ENCODE measurements at regions not wholly inside any gene's neighbourhood (a gene's known extent, or its start where the extent isn't known, plus 50 kb on each side); places are given as distances from the start of the nearest gene placed in this dataset.

- no peaks in the 10 kb centered on the region for H3K27me3 Mint-ChIP-seq (ENCODE audit: unreplicated experiment)
- TF ChIP-seq, protein P1, sequence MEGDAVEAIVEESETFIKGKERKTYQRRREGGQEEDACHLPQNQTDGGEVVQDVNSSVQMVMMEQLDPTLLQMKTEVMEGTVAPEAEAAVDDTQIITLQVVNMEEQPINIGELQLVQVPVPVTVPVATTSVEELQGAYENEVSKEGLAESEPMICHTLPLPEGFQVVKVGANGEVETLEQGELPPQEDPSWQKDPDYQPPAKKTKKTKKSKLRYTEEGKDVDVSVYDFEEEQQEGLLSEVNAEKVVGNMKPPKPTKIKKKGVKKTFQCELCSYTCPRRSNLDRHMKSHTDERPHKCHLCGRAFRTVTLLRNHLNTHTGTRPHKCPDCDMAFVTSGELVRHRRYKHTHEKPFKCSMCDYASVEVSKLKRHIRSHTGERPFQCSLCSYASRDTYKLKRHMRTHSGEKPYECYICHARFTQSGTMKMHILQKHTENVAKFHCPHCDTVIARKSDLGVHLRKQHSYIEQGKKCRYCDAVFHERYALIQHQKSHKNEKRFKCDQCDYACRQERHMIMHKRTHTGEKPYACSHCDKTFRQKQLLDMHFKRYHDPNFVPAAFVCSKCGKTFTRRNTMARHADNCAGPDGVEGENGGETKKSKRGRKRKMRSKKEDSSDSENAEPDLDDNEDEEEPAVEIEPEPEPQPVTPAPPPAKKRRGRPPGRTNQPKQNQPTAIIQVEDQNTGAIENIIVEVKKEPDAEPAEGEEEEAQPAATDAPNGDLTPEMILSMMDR (IDR thresholded peaks at IDR 0.05; ENCODE audit: unreplicated experiment) = no peak
- no peak overlapping the region for H3K4me3 Mint-ChIP-seq (ENCODE audit: unreplicated experiment)
- DNase-seq (ENCODE audit: low spot score) = no peak
- no peak overlapping the region for H3K27ac Mint-ChIP-seq (ENCODE audit: unreplicated experiment)
- H3K36me3 Mint-ChIP-seq (ENCODE audit: low read depth, unreplicated experiment) = no peaks in the 10 kb centered on the region
- H3K9me3 Mint-ChIP-seq (ENCODE audit: unreplicated experiment) = no peaks in the 10 kb centered on the region
- no peaks in the 10 kb centered on the region for H3K4me1 Mint-ChIP-seq (ENCODE audit: unreplicated experiment)
These were observed 1615.8 kb downstream of the ARAP2 start for GRCh38 chr4:34628471-34628870.

DNA sequence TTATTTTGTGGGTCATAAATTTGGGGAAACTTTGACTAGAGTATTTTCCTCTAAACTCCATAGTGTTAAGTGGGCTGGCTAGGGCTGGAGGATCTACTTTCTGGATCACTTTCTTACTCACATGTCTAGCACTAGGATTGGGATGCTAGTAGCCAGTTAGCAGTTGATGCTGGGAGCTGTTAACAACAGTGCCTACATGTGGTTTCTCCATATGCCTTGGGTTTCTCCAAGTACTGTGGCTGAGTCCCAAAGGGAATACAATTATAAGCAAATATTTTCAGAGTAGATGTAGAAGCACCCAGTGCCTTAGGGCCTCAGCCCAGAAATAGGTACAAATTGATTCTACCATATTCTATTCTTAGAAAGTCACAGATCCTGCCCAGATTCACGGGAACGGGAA is 1614.9 kb downstream of the ARAP2 start:
- H3K27ac Mint-ChIP-seq (ENCODE audit: unreplicated experiment) = no peak overlapping the region
- no peaks in the 10 kb centered on the region for H3K9me3 Mint-ChIP-seq (ENCODE audit: unreplicated experiment)
- H3K36me3 Mint-ChIP-seq (ENCODE audit: low read depth, unreplicated experiment) = no peaks in the 10 kb centered on the region
- TF ChIP-seq, protein P1 (IDR thresholded peaks at IDR 0.05; ENCODE audit: unreplicated experiment) = no peak
- no peaks in the 10 kb centered on the region for H3K4me1 Mint-ChIP-seq (ENCODE audit: unreplicated experiment)
- H3K27me3 Mint-ChIP-seq (ENCODE audit: unreplicated experiment) = no peaks in the 10 kb centered on the region
- no peak for DNase-seq (ENCODE audit: low spot score)
- H3K4me3 Mint-ChIP-seq (ENCODE audit: unreplicated experiment) = no peak overlapping the region

DNA sequence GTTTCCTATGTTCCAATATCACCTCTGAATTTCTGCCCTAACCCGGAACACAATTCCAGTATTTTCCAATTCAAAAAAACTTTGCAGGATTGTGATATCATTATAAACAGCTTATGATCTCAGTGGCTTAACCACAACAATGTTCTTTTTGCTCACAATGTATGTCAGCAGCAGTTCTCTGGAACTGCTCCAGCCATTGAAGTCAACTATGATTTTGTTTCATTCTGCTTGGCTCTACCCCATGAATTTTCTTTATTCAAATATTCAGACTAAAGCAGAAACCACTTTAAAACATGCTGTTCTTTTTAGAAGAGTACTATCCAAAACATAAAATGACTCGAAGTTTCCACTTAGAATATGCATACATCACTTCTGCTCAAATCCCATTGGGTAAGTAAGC is 1611.1 kb downstream of the ARAP2 start:
- no peak for DNase-seq (ENCODE audit: low spot score)
- H3K36me3 Mint-ChIP-seq (ENCODE audit: low read depth, unreplicated experiment) = no peaks in the 10 kb centered on the region
- TF ChIP-seq, protein P1 (IDR thresholded peaks at IDR 0.05; ENCODE audit: unreplicated experiment) = no peak
- no peaks in the 10 kb centered on the region for H3K4me1 Mint-ChIP-seq (ENCODE audit: unreplicated experiment)
- H3K9me3 Mint-ChIP-seq (ENCODE audit: unreplicated experiment) = no peaks in the 10 kb centered on the region
- H3K27me3 Mint-ChIP-seq (ENCODE audit: unreplicated experiment) = no peaks in the 10 kb centered on the region
- H3K4me3 Mint-ChIP-seq (ENCODE audit: unreplicated experiment) = no peak overlapping the region
- H3K27ac Mint-ChIP-seq (ENCODE audit: unreplicated experiment) = no peak overlapping the region

DNA sequence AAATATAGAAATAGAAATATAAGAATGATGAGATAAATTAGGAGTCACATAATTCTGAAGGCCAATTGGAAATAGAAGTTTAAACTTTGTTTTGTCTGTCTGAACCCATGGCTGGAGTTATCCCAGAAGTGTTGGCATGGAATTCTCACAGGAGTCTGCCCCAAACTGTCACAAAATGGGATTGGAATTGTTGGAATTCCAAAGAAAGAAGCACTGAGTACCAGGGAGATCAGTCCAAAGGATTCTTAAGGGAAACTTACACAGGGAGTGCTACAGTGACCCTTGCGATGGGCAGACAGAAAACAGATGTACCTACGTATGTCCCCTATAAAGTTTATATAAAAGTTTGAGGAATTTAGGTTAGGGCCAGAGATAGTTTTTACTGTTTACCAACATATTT is 1607.7 kb downstream of the ARAP2 start:
- H3K4me3 Mint-ChIP-seq (ENCODE audit: unreplicated experiment) = no peak overlapping the region
- H3K27ac Mint-ChIP-seq (ENCODE audit: unreplicated experiment) = no peak overlapping the region
- TF ChIP-seq, protein P1 (IDR thresholded peaks at IDR 0.05; ENCODE audit: unreplicated experiment) = no peak
- H3K9me3 Mint-ChIP-seq (ENCODE audit: unreplicated experiment) = no peaks in the 10 kb centered on the region
- no peaks in the 10 kb centered on the region for H3K27me3 Mint-ChIP-seq (ENCODE audit: unreplicated experiment)
- H3K4me1 Mint-ChIP-seq (ENCODE audit: unreplicated experiment) = no peaks in the 10 kb centered on the region
- no peak for DNase-seq (ENCODE audit: low spot score)
- H3K36me3 Mint-ChIP-seq (ENCODE audit: low read depth, unreplicated experiment) = no peaks in the 10 kb centered on the region

- TF ChIP-seq, protein P1 (IDR thresholded peaks at IDR 0.05; ENCODE audit: unreplicated experiment) = no peak
- DNase-seq (ENCODE audit: low spot score) = no peak
- H3K9me3 Mint-ChIP-seq (ENCODE audit: unreplicated experiment) = no peaks in the 10 kb centered on the region
- no peaks in the 10 kb centered on the region for H3K4me1 Mint-ChIP-seq (ENCODE audit: unreplicated experiment)
- H3K27ac Mint-ChIP-seq (ENCODE audit: unreplicated experiment) = no peak overlapping the region
- no peaks in the 10 kb centered on the region for H3K27me3 Mint-ChIP-seq (ENCODE audit: unreplicated experiment)
- no peaks in the 10 kb centered on the region for H3K36me3 Mint-ChIP-seq (ENCODE audit: low read depth, unreplicated experiment)
- H3K4me3 Mint-ChIP-seq (ENCODE audit: unreplicated experiment) = no peak overlapping the region
These were observed 1600.8 kb downstream of the ARAP2 start for GRCh38 chr4:34643476-34643875.

Data from endothelial cell (in vitro differentiated cells).